Limb (tissue), 2 donors: ENCODE measurements at regions not wholly inside any gene's neighbourhood (a gene's known extent, or its start where the extent isn't known, plus 50 kb on each side); places are given as distances from the start of the nearest gene placed in this dataset.

Experiments used
- DNase-seq, 2 donors: peaks; one replicate each; pipeline ENCODE4 v3.0.0-alpha.2; 2016; ENCODE audit errors: extremely low spot score in 2 of 2

GRCh38 chr10:3838460-3839437 is 53.7 kb upstream of the KLF6 start:
- no peak for DNase-seq

- DNase-seq: no peak
These were observed 52.8 kb upstream of the KLF6 start for GRCh38 chr10:3837647-3838459.

GRCh38 chr10:3836222-3836820 is 51.3 kb upstream of the KLF6 start:
- DNase-seq: no peak

- no peak for DNase-seq
These were observed 50.8 kb upstream of the KLF6 start for GRCh38 chr10:3835770-3836169.

- no peak for DNase-seq
These were observed 49.9 kb upstream of the KLF6 start for GRCh38 chr10:3834947-3835346.
